A673 (cell line): ENCODE measurements at regions not wholly inside any gene's neighbourhood (a gene's known extent, or its start where the extent isn't known, plus 50 kb on each side); places are given as distances from the start of the nearest gene placed in this dataset.
"Not testable (repeated sequence)": the region's sequence is repeated elsewhere in the genome, so short reads cannot be mapped to it uniquely, and the experiment has no call there.

Experiments
- BruUV-seq: library from RNA; stranded (reverse); fragments of 400-500 nt; replicated peaks from 2 replicates; lab custom pipeline; 2021; lab: Mats Ljungman, UMichigan
- CTCF ChIA-PET: fragments of 300-600 bp; sonication (Branson Sonifier 250); formaldehyde crosslinking; loops from one replicate; lab custom pipeline; 2022; ENCODE audit warnings: antibody characterized with exemption; lab: Charles Lee
- POLR2A ChIA-PET: fragments of 300-600 bp; sonication (Branson Sonifier 250); formaldehyde crosslinking; loops from one replicate; lab custom pipeline; 2022; ENCODE audit warnings: antibody characterized with exemption; ENCODE audit not compliant: low non-redundant PET; lab: Charles Lee
- DNase-seq: peaks from one replicate; pipeline ENCODE4 v3.0.0-alpha.2; 2015; ENCODE audit warnings: low spot score
- H3K27ac ChIP-seq: fragments of 200-600 bp; sonication (generic); 2 replicates; pipeline ENCODE4 v1.5.1; 2016; ENCODE audit warnings: mixed run types, low read depth, mild to moderate bottlenecking, mixed read lengths, antibody characterized with exemption, low read length; ENCODE audit not compliant: poor library complexity, severe bottlenecking
- H3K27me3 ChIP-seq: fragments of 200-600 bp; sonication (generic); replicated peaks from 2 replicates; pipeline ENCODE4 v1.6.1; 2017; ENCODE audit warnings: mixed run types, low read depth, mild to moderate bottlenecking, mixed read lengths, antibody characterized with exemption, low read length; ENCODE audit not compliant: insufficient read depth, poor library complexity
- H3K36me3 ChIP-seq: fragments of 200-600 bp; sonication (generic); 2 replicates; pipeline ENCODE4 v1.6.1; 2016; ENCODE audit warnings: mixed run types, mild to moderate bottlenecking, mixed read lengths, antibody characterized with exemption, low read length; ENCODE audit not compliant: insufficient read depth, poor library complexity, severe bottlenecking
- H3K4me1 ChIP-seq: fragments of 200-600 bp; sonication (generic); 2 replicates; pipeline ENCODE4 v1.6.1; 2017; ENCODE audit warnings: mixed run types, mild to moderate bottlenecking, mixed read lengths, antibody characterized with exemption, low read length; ENCODE audit not compliant: insufficient read depth, poor library complexity, severe bottlenecking
- H3K4me3 ChIP-seq: fragments of 200-600 bp; sonication (generic); 2 replicates; pipeline ENCODE4 v1.5.1; 2016; ENCODE audit warnings: low read depth, mixed run types, mild to moderate bottlenecking, mixed read lengths, low read length; ENCODE audit not compliant: poor library complexity, severe bottlenecking
- H3K9me3 ChIP-seq: fragments of 200-600 bp; sonication (generic); 2 replicates; pipeline ENCODE4 v1.6.1; 2016; ENCODE audit warnings: mixed run types, low read depth, mild to moderate bottlenecking, mixed read lengths, antibody characterized with exemption, low read length; ENCODE audit not compliant: poor library complexity, severe bottlenecking
- intact Hi-C: fragments of 100-400 bp; cut with micrococcal nuclease; formaldehyde crosslinking; loops from one replicate; pipeline ENCODE4 v1.10.0; 2022; ENCODE audit not compliant: unreplicated experiment

- H3K4me3 ChIP-seq, intact Hi-C loops, POLR2A ChIA-PET, CTCF ChIA-PET, BruUV-seq, H3K27ac ChIP-seq, H3K4me1 ChIP-seq, H3K36me3 ChIP-seq, H3K27me3 ChIP-seq, DNase-seq, H3K9me3 ChIP-seq: not testable (repeated sequence)
Observed at GRCh38 chr5:100364757-100365478, 170.3 kb upstream of the FAM174A start.

- CTCF ChIA-PET, POLR2A ChIA-PET, H3K4me1 ChIP-seq, H3K36me3 ChIP-seq, H3K27me3 ChIP-seq, H3K9me3 ChIP-seq, H3K4me3 ChIP-seq, BruUV-seq, H3K27ac ChIP-seq, intact Hi-C loops, DNase-seq: not testable (repeated sequence)
Observed at GRCh38 chr5:100364343-100364742, 170.8 kb upstream of the FAM174A start.

GRCh38 chr5:100359998-100360397, 175.2 kb upstream of the FAM174A start:
- H3K9me3 ChIP-seq, POLR2A ChIA-PET: not testable (repeated sequence)

GRCh38 chr5:100346269-100346668, 188.9 kb upstream of the FAM174A start:
- BruUV-seq, H3K27me3 ChIP-seq, intact Hi-C loops, H3K4me1 ChIP-seq, DNase-seq, H3K4me3 ChIP-seq, H3K9me3 ChIP-seq, H3K27ac ChIP-seq, POLR2A ChIA-PET, H3K36me3 ChIP-seq, CTCF ChIA-PET: not testable (repeated sequence)

More at GRCh38 chr5:100359998-100360397, 175.2 kb upstream of the FAM174A start:
- H3K4me1 ChIP-seq, BruUV-seq, intact Hi-C loops, H3K27me3 ChIP-seq, H3K4me3 ChIP-seq, H3K36me3 ChIP-seq, H3K27ac ChIP-seq, CTCF ChIA-PET, DNase-seq: not testable (repeated sequence)

GRCh38 chr5:100341485-100341884, 193.7 kb upstream of the FAM174A start:
- H3K27me3 ChIP-seq, H3K4me1 ChIP-seq, CTCF ChIA-PET, BruUV-seq, H3K27ac ChIP-seq, H3K36me3 ChIP-seq, POLR2A ChIA-PET, H3K9me3 ChIP-seq, intact Hi-C loops, DNase-seq, H3K4me3 ChIP-seq: not testable (repeated sequence)
